Mammary epithelial cell (primary cell): ENCODE measurements at regions not wholly inside any gene's neighbourhood (a gene's known extent, or its start where the extent isn't known, plus 50 kb on each side); places are given as distances from the start of the nearest gene placed in this dataset.

Source experiments
- EZH2 ChIP-seq: IDR thresholded peaks from 2 replicates; pipeline ENCODE4 v1.6.1; 2012; ENCODE audit warnings: low read length, inconsistent platforms, borderline replicate concordance
- TF ChIP-seq, protein P1 (sequence below), 2 donors: IDR thresholded peaks in 1 of 2; conservative IDR thresholded peaks in 1 of 2; 2 replicates each; pipeline ENCODE4 v1.5.1; 2011 to 2012; ENCODE audit warnings: inconsistent platforms in 2 of 2, low read length in 2 of 2, mild to moderate bottlenecking in 2 of 2, control low read depth in 1 of 2, low read depth in 1 of 2; ENCODE audit not compliant: insufficient read depth in 1 of 2; ENCODE audit errors: extremely low read depth in 1 of 2

DNA sequence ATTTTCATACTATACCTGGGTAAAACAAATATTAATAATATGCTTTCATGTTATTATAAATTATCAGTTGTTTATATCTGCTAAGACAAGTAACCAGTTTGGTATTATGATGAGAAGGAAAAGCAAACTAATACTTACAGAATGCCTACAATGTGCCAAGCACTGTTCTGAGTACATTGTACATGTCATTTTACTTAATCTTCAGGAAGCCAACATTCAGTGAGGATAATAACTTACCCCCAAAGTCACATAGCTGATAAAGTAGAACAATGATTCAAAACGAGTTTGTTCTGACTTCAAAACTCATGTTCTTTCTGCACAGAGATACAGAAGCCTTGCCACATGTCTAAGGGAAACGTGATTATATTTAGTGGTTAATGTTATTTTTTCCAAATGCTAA lies 89.0 kb upstream of the DIO2 start:
- TF ChIP-seq, protein P1, sequence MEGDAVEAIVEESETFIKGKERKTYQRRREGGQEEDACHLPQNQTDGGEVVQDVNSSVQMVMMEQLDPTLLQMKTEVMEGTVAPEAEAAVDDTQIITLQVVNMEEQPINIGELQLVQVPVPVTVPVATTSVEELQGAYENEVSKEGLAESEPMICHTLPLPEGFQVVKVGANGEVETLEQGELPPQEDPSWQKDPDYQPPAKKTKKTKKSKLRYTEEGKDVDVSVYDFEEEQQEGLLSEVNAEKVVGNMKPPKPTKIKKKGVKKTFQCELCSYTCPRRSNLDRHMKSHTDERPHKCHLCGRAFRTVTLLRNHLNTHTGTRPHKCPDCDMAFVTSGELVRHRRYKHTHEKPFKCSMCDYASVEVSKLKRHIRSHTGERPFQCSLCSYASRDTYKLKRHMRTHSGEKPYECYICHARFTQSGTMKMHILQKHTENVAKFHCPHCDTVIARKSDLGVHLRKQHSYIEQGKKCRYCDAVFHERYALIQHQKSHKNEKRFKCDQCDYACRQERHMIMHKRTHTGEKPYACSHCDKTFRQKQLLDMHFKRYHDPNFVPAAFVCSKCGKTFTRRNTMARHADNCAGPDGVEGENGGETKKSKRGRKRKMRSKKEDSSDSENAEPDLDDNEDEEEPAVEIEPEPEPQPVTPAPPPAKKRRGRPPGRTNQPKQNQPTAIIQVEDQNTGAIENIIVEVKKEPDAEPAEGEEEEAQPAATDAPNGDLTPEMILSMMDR (conservative IDR thresholded peaks at IDR 0.05 in 1 of 2, IDR thresholded peaks at IDR 0.05 in 1 of 2; ENCODE audit: extremely low read depth in 1 of 2, insufficient read depth in 1 of 2, low read depth in 1 of 2, low read length in 2 of 2) = no peak
- no peak for TF ChIP-seq EZH2
